AG20443 (cell line): ENCODE measurements at regions not wholly inside any gene's neighbourhood (a gene's known extent, or its start where the extent isn't known, plus 50 kb on each side); places are given as distances from the start of the nearest gene placed in this dataset.
"Not testable (repeated sequence)": the region's sequence is repeated elsewhere in the genome, so short reads cannot be mapped to it uniquely, and the experiment has no call there.

Experiments
- DNase-seq: peaks from one replicate; pipeline ENCODE4 v3.0.0; 2012; ENCODE audit warnings: low spot score, mixed read lengths

DNA sequence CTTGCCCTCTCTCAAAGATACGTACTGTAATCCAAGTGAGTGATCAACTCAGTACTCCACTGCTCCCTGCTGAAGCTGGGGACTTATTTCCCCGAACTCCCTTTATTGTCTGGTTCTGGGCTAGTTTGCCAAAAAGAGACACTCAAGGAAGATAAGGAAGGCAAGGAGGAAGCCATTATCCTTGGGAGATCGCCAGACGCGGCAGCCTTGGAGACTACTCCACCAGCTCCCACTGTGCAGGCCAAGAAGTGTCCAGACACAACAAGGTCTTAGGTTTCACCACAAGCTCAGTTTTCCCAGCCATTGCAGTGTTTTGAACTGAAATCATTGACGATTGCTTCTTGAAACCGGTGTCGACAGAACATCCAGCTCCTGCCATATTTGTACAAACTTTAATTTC, 439.6 kb upstream of the UBE2E3 start:
- DNase-seq, result no peak

GRCh38 chr2:180539541-180539940, 440.9 kb upstream of the UBE2E3 start:
- no peak for DNase-seq

- DNase-seq, result no peak
These were observed 445.1 kb upstream of the UBE2E3 start for GRCh38 chr2:180535289-180535688.

DNA sequence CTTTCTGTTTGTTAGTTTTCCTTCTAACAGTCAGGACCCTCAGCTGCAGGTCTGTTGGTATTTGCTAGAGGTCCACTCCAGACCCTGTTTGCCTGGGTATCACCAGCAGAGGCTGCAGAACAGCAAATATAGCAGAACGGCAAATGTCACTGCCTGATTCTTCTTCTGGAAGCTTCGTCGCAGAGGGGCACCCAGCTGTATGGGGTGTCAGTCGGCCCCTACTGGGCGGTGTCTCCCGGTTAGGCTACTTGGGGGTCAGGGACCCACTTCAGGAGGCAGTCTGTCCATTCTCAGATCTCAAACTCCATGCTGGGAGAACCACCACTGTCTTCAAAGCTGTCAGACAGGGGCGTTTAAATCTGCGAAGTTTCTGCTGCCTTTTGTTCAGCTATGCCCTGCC, 448.6 kb upstream of the UBE2E3 start:
- DNase-seq, result not testable (repeated sequence)

DNA sequence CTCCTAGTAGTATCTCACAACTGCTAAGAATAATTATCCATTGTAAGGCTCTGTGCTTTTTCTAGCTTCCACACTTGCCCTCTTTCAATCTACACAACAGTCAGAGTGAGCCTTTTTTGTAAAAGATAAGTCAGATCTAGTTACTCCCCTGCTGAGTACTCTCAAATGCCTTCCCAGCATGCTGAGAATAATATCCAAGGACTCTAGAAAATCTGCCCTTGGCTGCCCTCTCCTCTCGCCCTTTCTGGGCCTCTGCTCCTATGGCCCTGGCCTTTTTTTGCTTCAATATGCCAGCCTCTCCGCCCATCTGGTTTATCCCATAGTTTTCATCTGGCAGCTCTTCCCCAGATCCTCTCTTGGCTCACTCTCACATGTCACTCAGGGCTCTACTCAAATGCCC, 455.9 kb upstream of the UBE2E3 start:
- DNase-seq, result peak; percentile 9

DNA sequence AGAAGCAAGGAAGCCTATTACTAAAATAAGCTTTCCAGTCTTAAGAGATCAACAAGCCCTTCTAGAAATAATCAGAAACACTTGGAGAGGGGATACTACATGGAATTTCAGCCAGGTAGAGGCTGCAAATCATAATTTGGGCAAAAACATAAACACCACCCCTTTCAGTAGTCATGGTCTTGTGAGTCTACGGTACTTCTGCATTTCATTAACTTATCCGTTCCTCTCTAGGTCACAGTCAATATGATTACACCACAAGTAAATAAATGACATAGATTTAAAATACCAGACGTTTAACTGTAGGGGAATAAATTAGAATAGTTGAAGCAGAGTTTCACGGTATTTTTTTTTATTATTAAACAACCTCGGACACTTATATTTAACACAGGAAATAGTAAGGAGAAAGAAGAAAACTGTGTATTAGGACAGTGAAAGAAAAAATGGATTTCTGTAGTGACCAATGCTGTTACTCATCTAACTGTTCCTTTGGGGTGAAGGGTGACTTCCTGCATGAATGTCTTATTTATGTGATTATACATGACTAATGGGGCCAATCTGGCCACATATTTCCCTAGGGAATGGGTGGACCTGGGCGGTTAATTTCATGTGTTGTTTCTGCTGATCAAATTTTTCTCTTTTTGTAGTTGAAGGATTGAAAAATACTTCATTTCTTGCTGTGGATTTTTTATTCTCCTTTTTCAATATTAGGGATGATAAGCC, 456.6 kb upstream of the UBE2E3 start:
- DNase-seq, result peak; percentile 61

GRCh38 chr2:180520921-180521581, 459.4 kb upstream of the UBE2E3 start:
- peak; percentile 17 for DNase-seq

DNA sequence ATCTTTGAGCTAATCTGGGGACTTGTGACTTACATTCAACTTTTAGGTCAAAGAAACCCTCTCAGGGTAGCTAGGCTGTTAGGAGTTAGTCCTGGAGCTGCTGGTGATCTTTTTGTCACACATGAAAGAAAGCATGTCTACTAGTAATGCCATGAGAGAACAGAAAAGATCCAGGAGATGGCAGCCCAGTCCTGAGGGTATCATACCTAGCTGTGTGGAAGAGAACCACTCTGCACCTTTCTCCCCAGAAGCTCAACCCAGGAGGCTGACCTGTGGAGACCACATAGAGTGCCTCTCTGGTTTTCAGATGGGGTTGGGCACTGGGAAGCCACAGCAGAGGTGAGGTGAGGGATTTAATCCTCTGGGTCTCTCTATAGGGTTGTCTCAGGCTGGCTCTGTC, 460.2 kb upstream of the UBE2E3 start:
- DNase-seq, result peak; percentile 8

DNA sequence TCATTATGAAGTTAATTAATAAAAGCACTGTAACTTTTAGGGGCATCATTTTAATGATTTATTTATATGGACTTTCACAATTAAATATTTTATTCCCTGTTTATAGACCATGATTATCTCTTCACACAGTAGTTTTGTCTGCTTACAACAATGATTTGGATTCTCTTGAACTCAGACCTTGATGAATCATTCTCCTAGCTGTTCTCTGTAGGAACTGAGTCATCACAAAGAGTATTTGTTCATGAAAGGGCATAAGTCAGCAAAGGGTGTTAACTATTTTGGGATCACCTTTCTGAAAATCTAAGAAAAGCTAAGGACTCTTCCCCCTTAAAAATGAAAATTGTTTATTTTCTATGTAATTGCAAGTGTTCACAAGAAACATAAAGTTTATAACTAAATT, 461.1 kb upstream of the UBE2E3 start:
- DNase-seq, result peak; percentile 9

DNA sequence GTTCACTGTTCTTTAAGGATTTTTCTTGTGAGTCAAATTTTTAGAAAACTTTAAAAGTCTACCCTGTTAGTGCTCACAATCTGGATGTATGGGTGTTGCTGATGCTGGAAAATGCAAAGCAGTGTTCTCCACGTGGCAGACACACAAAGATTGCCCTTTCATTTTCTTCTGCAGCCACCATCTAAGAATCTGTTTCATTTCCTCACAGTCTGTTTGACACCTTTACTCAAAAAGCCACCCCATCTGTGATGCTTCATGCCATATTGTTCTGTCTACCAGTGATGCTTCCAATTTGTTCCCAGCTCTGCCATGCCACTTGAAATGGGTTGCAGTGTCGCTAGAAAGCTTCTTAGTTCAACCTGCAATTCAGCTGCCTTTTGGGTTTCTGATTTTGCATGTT, 464.2 kb upstream of the UBE2E3 start:
- DNase-seq, result no peak

DNA sequence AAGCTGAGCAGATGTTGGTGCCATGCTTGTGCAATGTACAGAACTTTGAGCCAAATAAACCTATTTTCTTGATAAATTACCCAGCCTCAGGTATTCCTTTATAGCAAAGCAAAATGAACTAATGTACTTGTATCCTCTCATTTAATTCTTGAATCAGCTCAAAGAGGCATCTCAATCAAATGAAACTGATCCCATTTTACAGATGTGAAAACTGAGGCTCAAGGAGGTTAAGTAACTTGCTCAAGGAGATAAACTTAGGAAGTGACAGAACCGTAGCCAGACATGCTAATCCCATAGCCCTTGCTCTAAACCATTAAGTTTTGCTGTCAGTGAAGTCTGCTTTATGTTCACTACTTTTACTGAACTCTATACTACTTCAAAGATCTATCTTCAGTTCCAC, 467.0 kb upstream of the UBE2E3 start:
- DNase-seq, result no peak

DNA sequence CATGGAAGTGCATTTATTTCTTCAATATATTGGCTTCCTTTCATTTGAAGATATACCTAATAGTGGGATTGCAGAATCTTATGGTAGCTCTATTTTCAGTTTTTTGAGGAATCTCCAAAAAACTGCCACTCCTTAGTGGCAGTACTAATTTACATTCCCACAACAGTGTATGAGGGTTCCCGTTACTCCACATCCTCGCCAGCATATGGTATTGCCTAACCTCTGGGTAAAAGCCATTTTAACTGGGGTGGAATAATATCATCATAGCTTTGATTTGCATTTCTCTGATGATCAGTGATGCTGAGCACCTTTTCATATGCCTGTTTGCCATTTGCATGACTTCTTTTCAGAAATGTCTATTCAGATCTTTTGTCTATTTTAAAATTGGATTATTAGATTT, 471.9 kb upstream of the UBE2E3 start:
- DNase-seq, result no peak

- no peak for DNase-seq
These were observed 473.4 kb upstream of the UBE2E3 start for GRCh38 chr2:180507028-180507427.

GRCh38 chr2:180505203-180505602, 475.2 kb upstream of the UBE2E3 start:
- DNase-seq, result no peak

- no peak for DNase-seq
These were observed 482.7 kb upstream of the UBE2E3 start for GRCh38 chr2:180497621-180498152.

- DNase-seq, result peak; percentile 33
These were observed 484.8 kb upstream of the UBE2E3 start for GRCh38 chr2:180495606-180496005.

- no peak for DNase-seq
These were observed 486.1 kb upstream of the UBE2E3 start for GRCh38 chr2:180494286-180494685.

DNA sequence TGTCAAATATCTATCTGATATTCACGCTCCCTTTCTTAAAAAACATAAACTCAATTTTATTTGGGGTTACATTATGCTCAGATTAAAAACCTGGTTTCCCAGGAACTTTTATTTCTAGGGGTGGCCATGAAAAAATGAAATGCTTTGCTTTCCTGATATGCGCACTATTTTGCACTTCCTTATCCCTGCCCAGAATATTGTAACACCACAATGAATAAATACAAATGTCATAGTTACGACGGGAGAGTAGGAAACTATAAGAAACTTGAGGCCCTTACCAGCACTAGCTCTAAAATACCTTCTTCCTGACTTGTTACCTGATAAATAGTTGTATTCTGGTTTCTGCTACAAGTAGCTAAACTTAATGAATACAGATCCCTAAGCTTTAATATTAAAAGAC, 475.6 kb upstream of the CWC22 start:
- DNase-seq, result no peak

DNA sequence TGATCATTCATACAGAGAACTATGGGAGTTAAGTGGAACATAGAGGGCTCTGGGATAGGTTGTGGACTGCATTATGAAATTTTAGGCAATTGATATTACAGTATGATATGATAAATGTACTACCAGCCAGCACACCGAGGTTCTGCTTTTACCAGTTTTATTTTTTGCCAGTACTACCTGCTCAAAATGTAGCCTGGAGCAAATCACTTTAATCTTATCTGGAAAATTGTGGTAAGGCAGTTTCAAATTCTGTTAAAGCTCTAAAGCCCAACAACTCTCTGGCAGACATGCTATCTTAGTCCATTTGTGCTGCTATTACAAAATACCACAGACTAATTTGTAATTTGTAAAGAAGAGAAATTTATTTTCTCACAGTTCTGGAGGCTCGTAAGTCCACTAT, 474.9 kb upstream of the CWC22 start:
- no peak for DNase-seq

- DNase-seq, result no peak
These were observed 471.8 kb upstream of the CWC22 start for GRCh38 chr2:180478883-180479282.

GRCh38 chr2:180474716-180475115, 467.6 kb upstream of the CWC22 start:
- DNase-seq, result no peak

DNA sequence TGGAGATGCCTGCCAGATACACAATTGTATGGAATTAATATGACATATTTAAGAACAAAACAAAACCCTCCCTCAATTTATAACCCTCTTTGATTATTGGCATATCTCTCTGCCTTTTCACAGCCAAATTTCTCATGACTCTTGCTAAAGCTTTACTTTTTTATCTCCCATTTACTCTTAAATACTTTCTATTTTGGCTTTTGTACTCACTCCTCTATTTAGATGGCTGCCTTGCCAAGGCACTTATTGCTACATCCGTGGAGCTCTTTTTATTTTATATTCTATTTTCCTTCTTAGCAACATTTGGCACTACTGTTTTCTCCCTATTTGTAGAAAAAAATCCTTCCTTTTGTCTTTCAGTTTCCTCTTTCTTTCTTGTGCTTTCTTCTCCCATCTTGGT, 466.4 kb upstream of the CWC22 start:
- DNase-seq, result no peak

GRCh38 chr2:180472133-180472532, 465.0 kb upstream of the CWC22 start:
- peak; percentile 23 for DNase-seq

DNA sequence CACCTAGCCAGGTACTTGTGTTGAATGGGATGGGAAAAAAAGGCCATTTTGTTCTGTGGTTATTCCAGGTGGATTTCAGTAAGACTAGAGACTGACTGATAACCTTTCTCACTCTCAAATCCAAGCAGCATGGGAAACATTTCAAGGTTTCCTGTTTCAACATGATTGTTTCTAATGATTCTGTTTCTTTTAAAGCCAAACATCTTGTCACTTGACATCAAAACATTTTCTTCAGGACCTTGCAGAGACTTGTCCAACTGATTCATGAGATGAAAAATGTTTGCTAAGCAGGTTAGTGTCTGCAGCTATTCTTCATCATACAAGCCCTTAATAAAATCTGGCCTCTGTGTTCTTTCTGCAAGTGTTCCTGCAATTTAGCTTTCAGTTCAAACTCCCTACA, 456.5 kb upstream of the CWC22 start:
- DNase-seq, result no peak
